Upper lobe of left lung (tissue), 6 donors: ENCODE measurements at regions not wholly inside any gene's neighbourhood (a gene's known extent, or its start where the extent isn't known, plus 50 kb on each side); places are given as distances from the start of the nearest gene placed in this dataset.
A peak's percentile ranks its signal among the peaks of the same experiment; 100 is the strongest.
"Not testable (repeated sequence)": the region's sequence is repeated elsewhere in the genome, so short reads cannot be mapped to it uniquely, and the experiment has no call there.

Source experiments
- ATAC-seq, 2 donors: fragments of 200-7000 bp; cut with Tn5 transposase; one replicate each; pipeline ENCODE4 v1.9.1; 2022; ENCODE audit warnings: mild to moderate bottlenecking in 2 of 2, moderate library complexity in 2 of 2; ENCODE audit not compliant: low FRiP score in 2 of 2
- DNase-seq, 2 donors: peaks; one replicate each; pipeline ENCODE4 v3.0.0-alpha.2; 2019 to 2020
- H3K27ac ChIP-seq, 4 donors: fragments of 200-600 bp; sonication (generic); one replicate each; pipeline ENCODE4 v1.5.1; 2016 to 2019
- H3K27me3 ChIP-seq, 4 donors: fragments of 200-600 bp; sonication (generic); one replicate each; pipeline ENCODE4 v1.5.1; 2017 to 2019
- H3K36me3 ChIP-seq, 4 donors: fragments of 200-600 bp; sonication (generic); one replicate each; pipeline ENCODE4 v1.5.1; 2016 to 2019
- H3K4me1 ChIP-seq, 4 donors: fragments of 200-600 bp; sonication (generic); one replicate each; pipeline ENCODE4 v1.5.1; 2018 to 2019
- H3K4me3 ChIP-seq, 4 donors: fragments of 200-600 bp; sonication (generic); one replicate each; pipeline ENCODE4 v1.5.1; 2017 to 2019; ENCODE audit warnings: mild to moderate bottlenecking in 2 of 4, moderate library complexity in 1 of 4
- H3K9me3 ChIP-seq, 4 donors: fragments of 200-600 bp; sonication (generic); one replicate each; pipeline ENCODE4 v1.5.1; 2018 to 2019
- CTCF ChIP-seq, 6 experiments: fragments of 450-650 bp in 4 of 6; fragments of 200-600 bp in 2 of 6; sonication (generic) in 2 of 6; IDR thresholded peaks; one replicate each; pipeline ENCODE4 v1.5.1; 2016 to 2019; ENCODE audit warnings: antibody characterized with exemption in 6 of 6
- EP300 ChIP-seq, 4 donors: sonication (generic); formaldehyde crosslinking; IDR thresholded peaks; one replicate each; pipeline ENCODE4 v1.5.1; 2017; ENCODE audit warnings: antibody characterized with exemption in 4 of 4, control low read depth in 2 of 4
- POLR2A ChIP-seq, 4 donors: fragments of 450-650 bp; IDR thresholded peaks; one replicate each; pipeline ENCODE4 v1.5.1; 2016 to 2017; ENCODE audit warnings: antibody characterized with exemption in 4 of 4, mild to moderate bottlenecking in 2 of 4
- POLR2AphosphoS5 ChIP-seq, 2 donors: sonication (generic); formaldehyde crosslinking; IDR thresholded peaks; one replicate each; pipeline ENCODE4 v1.5.1; 2017; ENCODE audit warnings: antibody characterized with exemption in 2 of 2
- WGBS, 2 donors: methylation state at CpG; one replicate each; pipeline ENCODE4 v1.1.5; 2017 to 2018; 5-methylcytosine and 5-hydroxymethylcytosine counted together
- donor health status: DM: no; HTN: no; CAD: no; lungs with moderate emphysema.
- donor health status: DM: no; HTN: yes; CAD: no; lungs with severe emphysema.

GRCh38 chr4:181127171-181127570 lies 1116.0 kb upstream of the TENM3 start:
- DNase-seq: no peak
- no peak overlapping the region for H3K27ac ChIP-seq
- TF ChIP-seq CTCF (IDR thresholded peaks at IDR 0.05) (no peak), POLR2AphosphoS5 (IDR thresholded peaks at IDR 0.05) (no peak), EP300 (IDR thresholded peaks at IDR 0.05) (no peak), POLR2A (IDR thresholded peaks at IDR 0.05) (no peak)
- WGBS, 2 donors: 65 to 84% methylated on average over 2 of the region's 2 CpGs
- H3K4me3 ChIP-seq: no peak overlapping the region
- no peaks in the 10 kb centered on the region for H3K36me3 ChIP-seq
- H3K27me3 ChIP-seq: no peaks in the 10 kb centered on the region
- peaks cover 0 to 5% (median 1%) of the 10 kb centered on the region in 4 donors for H3K9me3 ChIP-seq
- H3K4me1 ChIP-seq: no peaks in the 10 kb centered on the region
- ATAC-seq: no peak

- ATAC-seq, H3K4me3 ChIP-seq: not testable (repeated sequence)
Observed at GRCh38 chr4:181130317-181130716, 1112.9 kb upstream of the TENM3 start.

GRCh38 chr4:181137351-181137750 lies 1105.9 kb upstream of the TENM3 start:
- Histone ChIP-seq H3K9me3 (no peaks in the 10 kb centered on the region), H3K27me3 (no peaks in the 10 kb centered on the region), H3K4me1 (no peaks in the 10 kb centered on the region), H3K36me3 (no peaks in the 10 kb centered on the region), H3K27ac (no peak overlapping the region), H3K4me3 (no peak overlapping the region)
- no peak for DNase-seq
- TF ChIP-seq EP300 (IDR thresholded peaks at IDR 0.05) (no peak), CTCF (IDR thresholded peaks at IDR 0.05) (no peak), POLR2A (IDR thresholded peaks at IDR 0.05) (no peak), POLR2AphosphoS5 (IDR thresholded peaks at IDR 0.05) (no peak)
- no peak for ATAC-seq
- WGBS, 2 donors: 83 to 88% methylated on average over 3 of the region's 3 CpGs

More at GRCh38 chr4:181130317-181130716, 1112.9 kb upstream of the TENM3 start:
- H3K4me1 ChIP-seq, H3K27me3 ChIP-seq, H3K27ac ChIP-seq, H3K9me3 ChIP-seq, DNase-seq, H3K36me3 ChIP-seq: not testable (repeated sequence)
- WGBS, 2 donors: 78 to 81% methylated on average over 7 of the region's 7 CpGs

- ATAC-seq (no peak), DNase-seq (no peak)
- 80 to 87% methylated on average over 6 to 8 of the region's 8 CpGs for WGBS, 2 donors
- Histone ChIP-seq H3K9me3 (no peaks in the 10 kb centered on the region), H3K27ac (no peak overlapping the region), H3K4me1 (no peaks in the 10 kb centered on the region), H3K4me3 (no peak overlapping the region), H3K36me3 (no peaks in the 10 kb centered on the region), H3K27me3 (no peaks in the 10 kb centered on the region)
- TF ChIP-seq CTCF (IDR thresholded peaks at IDR 0.05): no peak
Observed at GRCh38 chr4:181138116-181138515, 1105.1 kb upstream of the TENM3 start.

GRCh38 chr4:181140037-181140603 lies 1103.1 kb upstream of the TENM3 start:
- no peak for DNase-seq
- WGBS, 2 donors: 52 to 53% methylated on average over 6 of the region's 6 CpGs

GRCh38 chr4:181143250-181143854 lies 1099.8 kb upstream of the TENM3 start:
- DNase-seq: peak in 1 of 2 donors; percentile 72
- TF ChIP-seq POLR2A (IDR thresholded peaks at IDR 0.05): no peak
- peak; percentile 56 to 82 (median 69) for TF ChIP-seq CTCF (IDR thresholded peaks at IDR 0.05)
- no peak for TF ChIP-seq POLR2AphosphoS5 (IDR thresholded peaks at IDR 0.05)
- no peak for TF ChIP-seq EP300 (IDR thresholded peaks at IDR 0.05)
- no peak overlapping the region for H3K27ac ChIP-seq

More at GRCh38 chr4:181140037-181140603, 1103.1 kb upstream of the TENM3 start:
- Histone ChIP-seq H3K27me3 (no peaks in the 10 kb centered on the region), H3K4me1 (no peaks in the 10 kb centered on the region), H3K4me3 (no peak overlapping the region), H3K27ac (no peak overlapping the region), H3K36me3 (no peaks in the 10 kb centered on the region), H3K9me3 (no peaks in the 10 kb centered on the region)
- no peak for ATAC-seq
- no peak for TF ChIP-seq EP300 (IDR thresholded peaks at IDR 0.05)
- TF ChIP-seq POLR2A (IDR thresholded peaks at IDR 0.05): no peak

More at GRCh38 chr4:181143250-181143854, 1099.8 kb upstream of the TENM3 start:
- Histone ChIP-seq H3K9me3 (no peaks in the 10 kb centered on the region), H3K36me3 (no peaks in the 10 kb centered on the region), H3K4me3 (no peak overlapping the region), H3K4me1 (no peaks in the 10 kb centered on the region), H3K27me3 (no peaks in the 10 kb centered on the region)
- 3 to 4% methylated on average over 7 of the region's 7 CpGs for WGBS, 2 donors
- ATAC-seq: peak in 1 of 2 donors; percentile 71
